ENCODE measurements at regions not wholly inside any gene's neighbourhood (a gene's known extent, or its start where the extent isn't known, plus 50 kb on each side); places are given as distances from the start of the nearest gene placed in this dataset.
A peak's percentile ranks its signal among the peaks of the same experiment; 100 is the strongest.
"Not testable (repeated sequence)": the region's sequence is repeated elsewhere in the genome, so short reads cannot be mapped to it uniquely, and the experiment has no call there.

- peak; percentile 53 for DNase-seq
Measured at GRCh38 chr1:208652296-208653160, 408.3 kb upstream of the PLXNA2 start.

DNA sequence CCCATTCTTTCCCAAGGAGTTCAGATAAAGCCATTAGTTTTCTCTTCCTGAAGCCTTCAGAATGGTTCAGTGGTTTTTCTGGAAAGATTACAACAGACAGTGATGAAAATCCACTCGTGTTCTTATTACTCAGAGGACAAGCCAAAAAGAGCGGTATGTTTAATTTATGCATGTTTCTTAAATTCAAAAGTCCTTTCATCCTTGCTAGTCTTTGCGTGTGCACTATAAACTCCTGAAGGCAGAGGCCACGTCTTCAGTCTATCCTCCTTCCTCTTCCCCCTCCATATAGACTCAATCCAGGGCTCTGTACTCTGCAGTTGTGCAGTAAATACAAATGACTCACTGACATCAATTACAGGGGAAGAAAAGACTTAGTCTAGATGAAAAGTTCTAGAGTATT lies 409.2 kb upstream of the PLXNA2 start:
- DNase-seq: no peak

DNA sequence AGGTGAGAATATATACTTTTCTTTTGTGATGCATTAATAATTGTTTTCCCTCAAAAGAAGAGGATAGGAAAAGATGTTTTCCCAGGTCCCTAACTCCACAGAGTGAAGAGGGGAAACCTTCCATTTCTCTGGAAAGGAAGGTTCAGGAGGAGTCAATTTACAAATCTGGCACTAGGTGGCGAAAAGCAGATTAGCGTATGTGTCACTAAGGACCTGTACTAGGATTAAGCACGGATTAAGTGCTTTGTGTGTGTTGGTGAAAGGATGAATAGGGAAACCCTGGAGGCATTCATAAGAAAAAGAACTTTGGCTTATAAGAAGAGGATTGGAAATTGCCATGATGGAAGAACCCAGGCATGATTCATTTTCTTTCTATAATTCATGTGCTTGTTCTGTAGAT lies 410.1 kb upstream of the PLXNA2 start:
- peak; percentile 23 for DNase-seq

DNA sequence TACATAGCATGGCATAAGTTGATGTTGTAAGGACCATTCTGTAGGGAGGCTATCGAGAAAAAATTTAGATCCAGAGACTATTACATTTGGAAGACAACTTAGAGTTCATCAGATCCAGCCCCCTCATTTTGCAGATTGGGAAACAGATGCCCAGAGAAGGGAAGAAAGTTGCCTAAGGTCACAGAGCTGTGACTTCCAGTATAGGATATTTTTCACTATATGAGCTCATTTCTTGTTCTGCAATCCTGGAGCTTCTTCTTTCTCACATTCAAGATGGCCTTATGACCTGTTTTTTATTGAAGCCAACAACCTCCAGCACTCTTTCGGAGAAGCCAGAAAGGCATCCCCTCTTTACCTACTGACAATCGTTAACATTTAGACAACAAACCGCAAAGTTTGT lies 421.8 kb upstream of the PLXNA2 start:
- no peak for DNase-seq

DNA sequence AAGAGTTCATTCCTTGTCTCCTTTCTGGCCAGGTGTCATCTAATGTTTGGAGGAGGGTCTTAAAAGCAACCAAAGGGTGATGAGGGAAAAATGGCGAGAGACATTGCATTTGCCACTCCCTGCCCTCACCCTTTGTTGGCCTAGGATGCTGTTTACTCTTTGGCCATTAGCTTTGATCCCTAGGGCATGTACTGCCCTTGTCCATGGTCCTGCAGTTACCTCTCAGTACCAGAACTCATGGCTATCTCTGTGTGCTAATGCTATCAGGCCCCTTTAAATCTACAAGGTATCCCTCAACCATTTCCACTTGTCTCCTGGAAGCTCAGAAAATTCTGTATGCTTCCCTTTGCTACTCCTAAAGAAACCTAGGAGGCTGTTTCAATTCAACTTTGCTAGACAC lies 424.8 kb upstream of the PLXNA2 start:
- DNase-seq: no peak

DNA sequence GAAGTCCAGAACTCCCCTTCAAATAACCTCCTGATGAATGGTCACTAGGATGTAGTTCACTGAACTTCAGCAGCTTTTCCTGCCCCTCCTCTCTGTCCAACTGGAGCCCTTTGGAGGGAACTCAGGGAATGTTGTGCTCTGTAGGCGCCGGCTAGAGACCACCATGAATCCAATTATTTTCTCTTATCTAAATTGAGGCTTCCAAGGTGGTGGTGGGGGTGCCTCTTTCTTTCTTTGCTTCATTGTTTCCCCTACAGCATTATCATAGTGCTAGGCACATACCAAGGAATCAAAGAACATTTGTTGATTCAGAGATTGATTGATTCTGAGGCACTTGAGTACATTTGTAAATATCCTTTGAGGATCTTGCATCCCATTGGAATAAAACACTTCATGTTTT lies 426.6 kb upstream of the PLXNA2 start:
- DNase-seq: no peak

GRCh38 chr1:208681878-208682663 lies 437.9 kb upstream of the PLXNA2 start:
- no peak for DNase-seq

GRCh38 chr1:208682664-208683013 lies 438.5 kb upstream of the PLXNA2 start:
- DNase-seq: no peak

DNA sequence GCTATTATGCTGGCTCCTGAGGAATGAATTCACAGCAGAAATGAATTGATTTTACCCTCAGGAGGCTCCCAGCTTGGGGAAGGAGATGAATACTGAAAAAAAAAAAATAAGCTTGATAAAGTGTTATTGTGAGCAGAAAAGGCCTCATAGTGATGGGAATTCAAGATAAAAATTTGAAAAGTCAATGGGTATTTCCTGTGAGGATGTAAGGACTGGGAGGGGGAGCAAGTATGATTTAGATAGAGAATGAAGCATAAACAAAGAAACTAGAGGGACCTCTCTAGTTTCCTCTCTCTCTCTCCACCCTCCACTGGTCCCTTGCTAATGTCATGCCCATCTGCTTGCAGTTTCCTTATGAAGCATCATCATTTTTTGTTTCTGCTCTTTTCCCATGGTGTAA lies 439.0 kb upstream of the PLXNA2 start:
- no peak for DNase-seq

GRCh38 chr1:208684192-208684591 lies 440.0 kb upstream of the PLXNA2 start:
- no peak for DNase-seq

DNA sequence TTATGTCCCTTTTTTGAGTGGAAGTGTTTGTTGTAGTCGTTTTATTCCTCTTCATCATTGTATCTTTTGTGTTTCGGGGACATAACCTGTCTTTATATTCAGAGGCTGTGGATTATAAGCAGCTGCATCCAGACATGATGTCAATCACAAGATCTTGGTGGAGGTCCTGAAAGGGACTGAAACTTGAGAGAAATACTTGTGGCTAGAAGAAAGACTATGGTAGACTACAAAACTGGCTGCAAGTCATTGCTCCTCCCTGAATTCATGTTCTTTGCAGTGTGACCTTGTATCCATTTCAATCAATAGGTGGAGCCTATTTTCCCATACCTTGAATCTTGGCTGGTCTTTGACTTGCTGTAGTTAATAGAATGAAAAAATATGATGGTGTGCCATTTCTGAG lies 442.4 kb upstream of the PLXNA2 start:
- no peak for DNase-seq

DNA sequence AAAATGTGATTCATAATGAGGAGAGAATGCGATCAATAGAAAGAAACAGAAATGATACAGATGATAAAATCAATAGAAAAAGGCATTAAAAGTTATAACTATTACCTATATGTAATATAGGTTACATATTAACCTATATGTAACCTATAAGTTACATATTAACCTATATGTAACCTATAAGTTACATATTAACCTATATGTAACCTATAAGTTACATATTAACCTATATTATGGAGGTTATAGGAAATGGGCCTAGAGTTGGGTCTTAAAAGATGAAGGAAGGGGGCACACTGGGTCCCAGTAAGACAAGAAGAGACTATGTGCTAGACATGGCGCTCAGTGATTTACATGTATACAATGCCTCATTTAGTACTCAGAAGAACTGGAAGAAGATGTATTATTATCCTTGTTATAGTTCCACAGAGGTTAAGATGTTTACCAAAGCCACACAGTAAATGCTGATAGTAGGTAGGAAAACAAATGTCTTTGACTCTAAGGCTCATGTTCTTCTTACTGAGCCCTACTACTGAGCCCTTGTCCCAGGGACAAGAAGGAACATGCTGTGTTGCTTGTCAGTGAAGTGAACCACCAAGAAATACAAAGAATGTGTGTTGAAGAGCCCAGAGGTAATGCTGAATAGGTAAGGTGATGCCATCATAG lies 444.6 kb upstream of the PLXNA2 start:
- no peak for DNase-seq

DNA sequence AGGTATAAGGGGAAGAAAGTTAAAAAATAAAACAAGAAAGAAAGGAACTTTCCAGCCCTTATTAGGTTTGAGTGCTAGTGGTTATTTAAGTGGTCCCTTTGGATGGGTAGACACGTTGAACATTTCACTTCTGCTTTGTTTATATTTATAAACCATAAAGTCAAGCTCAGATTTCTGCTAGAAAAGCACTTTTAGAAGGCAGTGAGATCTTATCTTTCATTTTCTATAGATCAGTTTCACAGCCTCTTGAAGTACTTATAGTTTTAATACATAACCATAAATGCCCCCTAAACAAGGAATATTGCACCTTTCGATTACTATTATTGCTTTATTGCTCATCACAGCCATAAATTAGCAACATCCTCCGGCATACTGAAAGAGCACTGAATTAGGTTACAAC lies 446.8 kb upstream of the PLXNA2 start:
- DNase-seq: no peak

GRCh38 chr1:208709981-208710380 lies 465.8 kb upstream of the PLXNA2 start:
- DNase-seq: no peak

GRCh38 chr1:208714323-208714722 lies 470.1 kb upstream of the PLXNA2 start:
- DNase-seq: no peak

DNA sequence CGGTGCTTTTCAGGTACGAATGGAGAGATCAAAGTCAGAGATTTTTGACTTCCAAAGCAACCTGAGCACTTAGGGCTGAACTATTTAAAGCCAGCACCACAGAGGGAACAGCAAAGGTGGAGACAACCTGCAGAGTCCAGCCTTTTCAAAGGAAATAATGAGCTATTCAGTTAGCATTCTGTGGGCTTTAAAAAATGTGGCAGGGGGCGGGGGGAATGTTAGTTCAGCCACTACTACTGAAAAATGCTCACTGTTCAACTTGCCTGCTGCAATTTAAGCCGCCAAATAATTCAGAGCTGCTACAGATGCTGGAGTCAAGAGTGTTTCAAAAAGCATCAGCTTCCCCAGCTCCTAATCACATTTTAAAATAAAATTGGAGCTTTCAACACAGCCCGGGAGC lies 473.3 kb upstream of the PLXNA2 start:
- DNase-seq: no peak

DNA sequence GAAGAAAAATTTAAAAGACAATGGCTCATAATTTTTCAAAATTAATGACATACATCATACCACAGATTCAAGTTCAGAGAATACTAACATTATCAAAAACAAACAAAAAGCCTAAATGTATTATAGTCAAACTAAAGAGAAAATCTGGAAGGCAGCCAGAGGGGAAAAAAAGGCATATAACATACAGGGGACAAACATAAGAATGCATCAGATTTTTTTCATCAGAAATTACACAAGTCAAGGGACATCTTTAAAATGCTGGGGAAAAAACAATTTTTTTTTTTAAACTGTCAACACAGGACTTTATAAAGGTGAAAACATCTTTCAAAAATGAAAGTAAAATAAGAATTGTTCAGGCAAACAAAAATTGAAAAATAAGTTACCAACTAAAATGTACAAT lies 478.4 kb upstream of the PLXNA2 start:
- DNase-seq: no peak

DNA sequence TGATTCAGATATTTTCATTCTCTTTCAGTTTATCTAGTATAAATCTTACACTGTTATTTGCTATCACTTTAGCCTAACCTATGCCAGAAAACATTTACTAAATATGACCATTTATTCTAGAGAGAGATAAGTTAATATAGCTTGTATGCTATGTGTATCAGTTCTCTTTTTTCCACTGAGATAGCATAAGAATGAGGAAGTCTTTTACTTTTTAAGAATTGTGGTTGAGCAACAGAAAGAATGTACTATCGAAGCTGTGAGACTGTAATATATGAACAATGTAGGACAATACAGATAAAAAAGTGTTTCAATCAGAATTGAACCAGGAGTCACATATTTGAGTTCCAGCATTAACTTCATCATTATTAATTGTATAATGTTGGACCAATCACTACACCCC lies 479.9 kb upstream of the PLXNA2 start:
- DNase-seq: no peak

DNA sequence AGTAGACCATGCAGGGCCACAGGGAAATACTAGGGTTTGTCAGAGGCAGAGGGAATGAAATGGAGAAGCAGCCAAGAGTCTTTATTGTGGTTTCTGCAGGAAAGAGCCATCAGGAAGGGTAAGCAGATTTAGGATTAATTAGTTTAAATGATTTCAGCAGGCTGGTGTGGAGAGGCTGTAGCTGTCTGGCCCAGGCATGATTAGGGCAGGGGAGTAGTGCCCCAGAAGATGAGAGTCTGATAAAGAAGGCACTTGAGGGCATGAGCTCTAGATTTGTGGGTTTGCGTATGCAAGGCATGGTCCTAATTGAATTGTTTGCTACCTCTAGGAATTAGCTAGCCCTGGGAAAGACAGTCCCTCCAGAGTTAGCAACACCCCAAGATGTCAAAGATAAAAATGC lies 484.6 kb upstream of the PLXNA2 start:
- DNase-seq: no peak

- no peak for DNase-seq
Measured at GRCh38 chr1:208731981-208732821, 488.0 kb upstream of the PLXNA2 start.

DNA sequence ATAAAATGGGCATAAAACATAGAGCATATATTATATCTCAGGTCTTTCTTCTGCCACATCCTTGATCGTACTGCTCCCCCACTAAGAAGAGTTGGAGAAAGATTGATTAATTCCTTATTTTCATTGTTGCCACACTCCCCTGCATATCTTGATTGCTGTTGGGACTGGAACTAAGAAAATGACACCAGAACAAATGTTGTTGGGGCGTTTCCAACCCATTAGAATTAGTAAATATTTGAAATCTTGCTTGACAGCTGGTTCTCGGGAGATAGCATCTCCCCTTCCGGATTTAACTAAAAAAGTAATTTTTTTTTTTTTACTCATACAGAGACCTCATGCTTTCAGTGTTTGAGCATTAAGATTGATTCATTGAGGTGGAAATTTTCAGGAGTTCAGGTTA lies 493.0 kb upstream of the PLXNA2 start:
- no peak for DNase-seq

DNA sequence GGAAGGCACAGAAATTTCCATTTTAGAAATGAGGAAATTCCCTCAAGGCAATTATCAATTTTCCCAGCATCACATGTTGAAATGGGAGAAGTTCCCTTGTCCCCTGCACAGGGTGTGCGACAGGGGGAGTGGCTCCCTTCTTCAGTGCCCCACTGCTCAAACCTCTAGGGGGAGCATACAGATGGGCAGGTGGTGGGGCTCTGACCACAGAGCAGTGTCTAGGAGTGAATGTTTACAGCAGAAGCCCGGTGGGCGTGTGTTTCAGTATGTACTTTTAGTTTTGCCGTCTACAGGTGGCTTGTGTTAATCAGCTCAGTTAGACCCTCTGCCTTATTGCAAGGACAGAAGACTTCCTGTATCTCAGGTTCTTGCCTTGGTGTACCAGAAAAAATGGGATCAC lies 493.7 kb upstream of the PLXNA2 start:
- no peak for DNase-seq

DNA sequence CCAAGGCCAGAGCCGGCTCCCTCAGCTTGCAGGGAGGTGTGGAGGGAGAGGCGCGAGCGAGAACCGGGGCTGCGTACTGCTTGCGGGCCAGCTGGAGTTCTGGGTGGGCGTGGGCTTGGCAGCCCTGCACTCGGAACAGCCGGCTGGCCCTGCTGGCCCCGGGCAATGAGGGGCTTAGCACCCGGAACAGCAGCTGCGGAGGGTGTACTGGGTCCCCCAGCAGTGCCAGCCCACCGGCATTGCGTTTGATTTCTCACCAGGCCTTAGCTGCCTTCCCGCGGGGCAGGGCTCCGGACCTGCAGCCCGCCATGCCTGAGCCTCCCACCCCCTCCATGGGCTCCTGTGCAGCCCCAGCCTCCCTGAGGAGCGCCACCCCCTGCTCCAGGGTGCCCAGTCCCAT lies 495.5 kb upstream of the PLXNA2 start:
- DNase-seq: not testable (repeated sequence)
